SHP77 (cell line): ENCODE measurements at regions not wholly inside any gene's neighbourhood (a gene's known extent, or its start where the extent isn't known, plus 50 kb on each side); places are given as distances from the start of the nearest gene placed in this dataset.

Source experiments
- DNase-seq, 2 experiments: peaks; one replicate each; lab custom pipeline; 2025; lab: John Stamatoyannopoulos, UW

DNA sequence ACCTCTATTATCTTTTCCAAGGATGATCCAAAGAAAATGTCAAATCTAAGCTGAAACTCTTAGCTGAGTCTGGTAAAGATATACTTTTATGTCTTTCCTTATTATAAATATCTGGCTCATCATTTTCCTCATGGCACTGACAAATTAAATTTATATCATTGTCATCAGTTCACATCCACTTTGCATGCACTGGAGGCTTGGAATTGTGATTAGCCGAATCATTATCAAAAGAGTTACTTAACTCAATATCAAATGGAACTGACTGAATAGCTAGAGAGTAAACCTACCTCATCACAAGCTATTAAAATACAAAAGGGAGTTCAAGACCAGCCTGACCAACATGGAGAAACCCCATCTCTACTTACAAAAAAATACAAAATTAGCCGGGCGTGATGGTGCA, 713.9 kb upstream of the MARCKS start:
- DNase-seq, result no peak

DNA sequence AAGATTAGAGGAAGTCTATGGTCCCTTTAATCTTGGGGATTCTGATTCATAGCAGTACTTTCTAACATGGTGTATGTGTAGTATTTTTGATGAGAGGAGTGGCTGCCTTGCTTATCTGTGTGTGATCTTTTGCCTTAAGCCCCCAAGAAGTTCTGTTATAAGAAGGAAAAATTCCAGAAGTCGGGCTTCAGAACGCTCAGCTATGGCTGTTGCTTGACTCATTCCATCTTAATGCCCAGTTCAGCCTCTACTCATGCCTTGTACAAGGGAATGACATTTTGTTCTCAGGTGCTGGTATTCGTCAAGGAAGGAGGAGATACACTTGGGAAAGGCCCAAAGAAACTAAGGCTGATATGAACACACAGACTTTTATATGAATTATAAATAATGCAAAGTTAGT, 713.0 kb upstream of the MARCKS start:
- no peak for DNase-seq

GRCh38 chr6:113146878-113147277, 710.3 kb upstream of the MARCKS start:
- DNase-seq, result no peak

GRCh38 chr6:113147544-113147943, 709.6 kb upstream of the MARCKS start:
- no peak for DNase-seq

- no peak for DNase-seq
These were observed 708.6 kb upstream of the MARCKS start for GRCh38 chr6:113148566-113148965.

DNA sequence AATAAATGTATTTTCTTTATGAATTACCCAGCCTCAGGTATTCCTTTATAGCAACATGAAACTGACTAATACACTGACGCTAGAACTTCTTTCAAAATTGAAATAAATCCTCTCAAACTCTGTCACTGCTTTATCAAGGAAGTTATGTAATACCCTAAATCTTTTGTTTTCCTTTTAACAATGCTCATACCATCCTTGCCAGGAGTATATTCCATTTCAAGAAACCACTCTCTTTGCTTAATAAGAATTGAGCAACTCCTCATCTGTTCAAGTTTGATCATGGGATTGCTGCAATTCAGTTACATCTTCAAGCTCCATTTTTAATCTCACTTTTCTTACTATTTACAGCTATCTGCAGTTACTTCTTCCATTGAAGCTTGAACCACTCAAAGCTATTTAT, 707.6 kb upstream of the MARCKS start:
- DNase-seq, result no peak

- no peak for DNase-seq
These were observed 696.7 kb upstream of the MARCKS start for GRCh38 chr6:113160306-113161017.

DNA sequence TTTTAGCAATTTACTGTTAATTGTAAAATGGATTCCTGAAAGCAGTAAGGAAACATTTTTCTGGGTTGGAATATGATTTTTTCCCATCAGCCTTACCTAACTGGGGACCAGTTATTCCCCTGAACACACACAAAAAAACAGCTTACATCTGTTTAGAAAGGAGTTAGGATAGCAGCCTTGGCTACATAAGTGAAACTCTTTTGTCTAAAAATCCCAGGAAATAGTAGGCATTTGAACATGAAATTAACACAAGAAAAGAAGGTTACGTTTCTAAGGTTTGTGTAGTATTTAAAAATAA, 696.2 kb upstream of the MARCKS start:
- DNase-seq, result no peak

DNA sequence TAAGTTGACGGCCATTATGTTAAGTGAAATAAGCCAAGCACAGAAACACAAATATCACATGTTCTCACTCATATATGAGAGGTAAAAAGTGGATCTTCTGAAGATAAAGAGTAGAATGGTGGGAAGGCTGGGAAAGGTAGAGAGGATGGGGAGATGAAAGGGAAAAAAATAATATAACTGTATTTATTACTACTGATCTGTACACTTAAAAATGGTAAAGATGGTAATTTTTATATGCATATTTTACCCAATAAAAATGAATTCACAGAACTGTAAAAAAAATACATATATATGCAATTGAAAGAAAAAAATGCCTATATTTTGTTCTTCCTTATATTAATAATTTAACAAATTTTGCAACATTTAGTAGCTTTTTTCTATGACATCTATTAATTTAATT, 694.4 kb upstream of the MARCKS start:
- no peak for DNase-seq

- DNase-seq, result no peak
These were observed 689.1 kb upstream of the MARCKS start for GRCh38 chr6:113168057-113168456.

DNA sequence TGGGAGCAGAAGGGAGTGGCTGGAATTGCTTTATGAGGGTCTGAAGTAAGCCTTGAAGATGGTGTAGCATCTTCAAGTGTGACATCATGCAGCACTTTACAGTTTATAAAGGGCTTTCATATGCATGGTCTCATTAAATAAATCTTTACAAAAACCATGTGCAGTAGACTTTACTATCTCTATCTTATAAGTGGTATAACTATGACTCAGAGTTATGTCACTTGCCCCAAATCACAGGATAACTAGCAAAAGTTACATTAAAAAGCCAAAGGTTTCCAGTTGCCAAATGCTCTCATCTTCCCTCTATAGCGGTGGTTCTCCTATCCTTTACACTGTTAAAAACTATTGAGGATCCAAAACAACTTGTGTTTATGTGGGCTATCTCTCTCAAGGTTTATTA, 687.7 kb upstream of the MARCKS start:
- no peak for DNase-seq

- DNase-seq, result no peak
These were observed 686.7 kb upstream of the MARCKS start for GRCh38 chr6:113170454-113170853.

DNA sequence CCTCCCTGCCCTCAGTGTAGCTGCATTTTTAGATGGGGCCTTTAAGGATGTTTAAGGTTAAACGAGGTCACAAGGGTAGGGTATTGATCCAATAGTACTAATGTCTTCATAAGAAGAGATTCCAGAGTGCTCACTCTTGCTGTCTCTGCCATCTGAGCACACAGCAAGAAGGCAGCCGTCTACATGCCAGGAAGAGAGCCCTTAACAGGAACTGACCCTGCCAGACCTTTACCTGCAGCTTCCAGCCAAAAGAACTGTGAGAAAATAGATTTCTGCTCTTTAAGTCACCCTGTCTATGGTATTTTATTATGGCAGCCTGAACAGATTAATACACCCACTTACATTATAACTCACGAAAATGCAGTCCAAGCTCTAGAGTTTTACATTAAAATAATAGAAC, 685.3 kb upstream of the MARCKS start:
- peak in 1 of 2 experiments; percentile 34 for DNase-seq

DNA sequence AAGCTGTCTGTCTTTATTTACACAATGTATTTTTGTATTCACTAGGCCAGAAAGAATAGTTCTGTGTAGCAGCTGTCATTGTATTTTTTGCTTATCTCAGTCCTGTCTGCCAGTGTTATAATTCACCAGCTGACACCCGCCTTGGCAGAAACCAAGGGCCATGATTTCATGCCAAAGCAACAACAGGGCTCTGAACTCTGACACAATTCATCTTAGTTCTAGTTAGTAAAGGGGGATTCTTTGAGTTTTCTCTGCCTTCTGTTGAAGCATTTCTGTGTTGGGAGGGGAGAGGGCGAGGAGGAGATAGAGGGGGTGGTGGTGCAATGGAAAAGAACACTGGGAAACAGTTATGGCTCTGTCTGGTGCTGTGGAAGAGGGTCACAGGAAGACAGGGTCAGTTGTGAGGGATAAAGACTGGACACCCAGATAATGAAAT, 684.6 kb upstream of the MARCKS start:
- DNase-seq, result peak; percentile 40 to 64

DNA sequence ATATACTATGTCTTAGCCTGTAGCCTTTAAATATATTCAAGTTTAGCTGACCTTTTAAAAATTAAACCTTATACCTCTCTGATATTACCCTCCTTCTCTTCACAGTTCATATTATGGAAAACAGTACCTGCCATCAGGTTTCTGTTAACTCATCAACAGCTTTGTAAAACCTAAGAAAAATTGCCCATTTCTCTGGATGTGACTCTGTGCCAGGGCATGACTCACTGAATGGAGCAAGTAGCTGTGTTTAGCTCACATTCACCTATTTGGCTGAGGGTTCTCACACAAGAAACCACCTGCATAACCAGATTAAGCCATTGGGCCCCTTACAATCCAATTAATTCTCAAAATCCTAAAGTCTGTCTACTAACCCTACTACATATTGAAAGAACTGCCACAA, 678.8 kb upstream of the MARCKS start:
- DNase-seq, result no peak

GRCh38 chr6:113181164-113181563, 676.0 kb upstream of the MARCKS start:
- no peak for DNase-seq

DNA sequence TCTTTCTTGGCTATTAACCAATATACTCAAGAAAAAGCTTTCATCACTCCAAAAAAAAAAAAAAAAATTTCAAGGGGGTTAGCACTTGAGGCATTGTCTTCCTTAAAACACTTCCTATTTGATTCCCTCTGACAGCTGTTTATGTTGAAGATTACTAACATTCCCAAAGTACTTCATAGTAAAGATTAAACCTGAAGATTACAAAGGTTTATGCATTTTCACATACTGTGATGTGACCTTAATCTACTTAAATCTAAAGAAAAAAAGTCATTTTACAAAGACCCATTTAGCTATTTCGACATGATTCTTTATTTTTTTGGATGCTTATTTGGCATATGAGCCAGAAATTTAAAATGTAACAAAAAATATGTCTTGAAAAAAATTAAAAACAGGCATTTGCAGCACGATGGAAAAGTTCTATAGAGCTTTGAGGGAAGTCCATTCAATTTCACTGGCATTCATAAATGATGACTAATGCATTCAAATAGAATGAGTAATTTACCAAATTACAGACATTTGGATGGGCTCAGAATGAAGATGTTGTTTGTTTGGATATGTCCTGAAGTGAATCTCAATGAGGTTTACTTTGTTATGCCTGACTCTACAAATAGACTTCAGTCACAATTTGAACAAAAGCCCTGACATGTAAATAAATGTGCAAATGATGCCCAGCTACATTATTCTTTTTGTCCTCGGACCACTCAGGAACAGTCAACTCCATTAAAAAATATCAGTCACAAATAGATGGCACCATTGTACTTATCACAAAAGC, 674.6 kb upstream of the MARCKS start:
- no peak for DNase-seq

- DNase-seq, result no peak
These were observed 672.9 kb upstream of the MARCKS start for GRCh38 chr6:113184291-113184690.

DNA sequence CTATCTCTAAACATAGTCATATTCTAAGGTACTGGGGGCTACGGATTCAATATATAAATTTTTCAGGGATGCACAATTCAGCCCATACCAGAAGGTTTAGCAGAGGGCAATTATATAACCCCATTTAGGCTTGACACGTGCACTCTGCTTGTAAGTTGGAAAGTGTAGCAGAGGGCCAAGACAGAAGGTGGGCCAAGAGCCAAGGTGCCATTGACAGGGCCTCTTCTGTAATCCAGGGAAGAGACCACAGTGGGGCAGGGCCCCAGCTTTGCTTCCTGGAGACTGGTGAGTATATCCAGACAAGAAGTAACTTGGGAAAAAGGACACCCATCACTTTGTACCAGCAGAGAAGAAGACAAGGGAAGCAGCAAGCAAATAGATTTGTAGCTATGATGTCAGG, 672.4 kb upstream of the MARCKS start:
- no peak for DNase-seq

GRCh38 chr6:113185299-113185698, 671.8 kb upstream of the MARCKS start:
- DNase-seq, result no peak

DNA sequence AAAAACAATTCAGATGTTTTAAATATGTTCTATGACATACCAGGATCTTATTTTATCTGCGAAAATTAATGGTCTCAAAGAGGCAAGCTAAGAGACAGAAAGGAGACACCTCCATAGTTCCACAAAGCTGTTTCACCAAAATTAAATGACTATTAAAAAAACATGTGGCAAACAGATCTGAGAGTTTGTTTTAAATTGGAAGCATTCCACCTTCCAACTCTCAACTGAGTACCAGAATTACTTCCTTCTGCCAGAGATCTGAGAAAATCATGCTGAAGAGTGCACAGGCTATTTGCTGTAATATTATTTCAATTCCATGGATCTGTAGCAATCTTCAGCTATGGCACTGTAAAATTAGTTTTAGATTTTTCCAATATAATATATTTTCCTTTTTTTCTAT, 669.5 kb upstream of the MARCKS start:
- DNase-seq, result no peak

DNA sequence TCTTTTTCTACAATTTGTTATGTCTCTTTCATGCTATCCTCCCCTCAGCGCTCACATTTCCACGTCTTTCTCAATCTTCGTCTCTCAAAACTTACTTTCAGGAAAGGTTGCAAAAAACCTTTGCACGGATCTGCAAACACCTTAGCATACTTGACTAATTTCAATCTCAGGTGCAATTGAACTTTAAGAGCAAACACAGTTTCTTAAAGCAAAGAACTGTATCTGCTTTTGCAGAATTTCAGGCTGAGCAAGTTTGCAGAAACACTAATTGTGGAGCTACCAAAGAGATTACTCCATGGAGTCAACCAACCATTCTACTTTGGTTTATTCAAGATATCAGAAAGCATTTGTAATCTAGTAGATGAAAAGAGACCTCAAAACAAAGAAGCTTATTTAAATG, 668.2 kb upstream of the MARCKS start:
- no peak for DNase-seq

DNA sequence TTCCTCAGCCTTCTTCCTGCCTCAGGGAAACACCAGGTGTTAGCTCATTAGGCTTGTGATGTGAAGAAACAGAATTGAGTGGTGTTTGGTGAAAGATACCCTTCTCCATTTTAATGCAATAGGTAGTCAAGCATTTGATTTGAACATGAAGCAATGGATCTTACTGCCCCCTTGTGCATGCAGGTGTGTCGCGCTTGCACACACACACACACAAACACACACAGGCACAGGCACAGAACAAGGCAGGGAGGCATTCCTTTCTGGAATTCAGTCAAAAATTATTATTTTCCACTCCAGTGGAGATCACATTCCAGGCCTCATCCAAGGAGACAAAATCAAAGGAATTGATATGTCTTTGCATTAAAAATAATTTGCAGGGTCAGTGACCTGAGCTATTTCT, 667.0 kb upstream of the MARCKS start:
- DNase-seq, result no peak

GRCh38 chr6:113194090-113194489, 663.1 kb upstream of the MARCKS start:
- DNase-seq, result no peak
